Activated CD8-positive, alpha-beta T cell treated with anti-CD3 and anti-CD28 coated beads for 36 hours (primary cell): ENCODE measurements at regions not wholly inside any gene's neighbourhood (a gene's known extent, or its start where the extent isn't known, plus 50 kb on each side); places are given as distances from the start of the nearest gene placed in this dataset.

ENCODE experiments used
- ATAC-seq: fragments of 200-7000 bp; cut with Tn5 transposase; one replicate; pipeline ENCODE4 v1.10.0; 2021; ENCODE audit warnings: mild to moderate bottlenecking, moderate library complexity
- CTCF ChIA-PET: fragments of 350-600 bp; sonication (Branson Sonifier 250); formaldehyde crosslinking; loops from one replicate; lab custom pipeline; 2021; ENCODE audit warnings: antibody characterized with exemption; lab: Charles Lee
- POLR2A ChIA-PET: fragments of 350-600 bp; sonication (Branson Sonifier 250); formaldehyde crosslinking; loops from one replicate; lab custom pipeline; 2021; ENCODE audit warnings: antibody characterized with exemption; lab: Charles Lee
- DNase-seq: peaks from one replicate; pipeline ENCODE4 v3.0.0-alpha.2; 2020
- H3K27ac Mint-ChIP-seq: one replicate; pipeline ENCODE4 v1.8.0; 2021; ENCODE audit warnings: mild to moderate bottlenecking, mixed read lengths
- H3K27me3 Mint-ChIP-seq: one replicate; pipeline ENCODE4 v1.8.0; 2021; ENCODE audit warnings: mixed read lengths
- H3K36me3 Mint-ChIP-seq: one replicate; pipeline ENCODE4 v1.8.0; 2021; ENCODE audit warnings: low read depth, mixed read lengths
- H3K4me1 Mint-ChIP-seq: one replicate; pipeline ENCODE4 v1.8.0; 2021; ENCODE audit warnings: low read depth, mixed read lengths
- H3K4me3 Mint-ChIP-seq: one replicate; pipeline ENCODE4 v1.8.0; 2021; ENCODE audit warnings: mild to moderate bottlenecking, moderate library complexity, mixed read lengths
- H3K9me3 Mint-ChIP-seq: one replicate; pipeline ENCODE4 v1.8.0; 2021; ENCODE audit warnings: mixed read lengths
- intact Hi-C: fragments of 100-400 bp; cut with micrococcal nuclease; formaldehyde crosslinking; loops from one replicate; pipeline ENCODE4 v1.10.0; 2022
- TF ChIP-seq, protein P1 (sequence below): fragments of 200-600 bp; IDR thresholded peaks from one replicate; pipeline ENCODE4 v1.8.0; 2022; ENCODE audit warnings: antibody characterized with exemption, mild to moderate bottlenecking

DNA sequence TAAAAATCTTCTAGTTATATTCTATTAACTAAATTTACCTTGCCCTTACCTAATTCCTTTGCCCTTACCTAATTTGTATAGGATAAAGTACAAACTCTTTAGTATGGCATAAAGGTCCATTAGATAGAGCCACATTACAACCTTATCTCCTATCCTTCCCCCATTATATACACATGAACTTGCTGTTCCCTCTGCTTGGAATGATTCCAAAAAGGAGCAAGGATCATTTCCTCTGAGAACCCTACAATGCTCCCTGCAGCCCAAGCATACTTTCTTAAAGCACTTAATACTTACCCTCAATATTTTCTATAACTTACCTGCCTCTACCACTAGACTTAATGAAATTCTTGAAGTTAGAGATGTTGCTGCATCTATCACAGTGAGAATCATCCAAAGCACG lies 118.9 kb upstream of the CCDC54 start:
- Mint-ChIP-seq H3K36me3 (no peaks in the 10 kb centered on the region), H3K4me1 (no peaks in the 10 kb centered on the region), H3K4me3 (no peak overlapping the region), H3K9me3 (no peaks in the 10 kb centered on the region), H3K27ac (no peak overlapping the region), H3K27me3 (peaks cover 4% of the 10 kb centered on the region)
- ATAC-seq (no peak), DNase-seq (no peak)
- intact Hi-C loops, result no loop called here
- TF ChIP-seq, protein P1, sequence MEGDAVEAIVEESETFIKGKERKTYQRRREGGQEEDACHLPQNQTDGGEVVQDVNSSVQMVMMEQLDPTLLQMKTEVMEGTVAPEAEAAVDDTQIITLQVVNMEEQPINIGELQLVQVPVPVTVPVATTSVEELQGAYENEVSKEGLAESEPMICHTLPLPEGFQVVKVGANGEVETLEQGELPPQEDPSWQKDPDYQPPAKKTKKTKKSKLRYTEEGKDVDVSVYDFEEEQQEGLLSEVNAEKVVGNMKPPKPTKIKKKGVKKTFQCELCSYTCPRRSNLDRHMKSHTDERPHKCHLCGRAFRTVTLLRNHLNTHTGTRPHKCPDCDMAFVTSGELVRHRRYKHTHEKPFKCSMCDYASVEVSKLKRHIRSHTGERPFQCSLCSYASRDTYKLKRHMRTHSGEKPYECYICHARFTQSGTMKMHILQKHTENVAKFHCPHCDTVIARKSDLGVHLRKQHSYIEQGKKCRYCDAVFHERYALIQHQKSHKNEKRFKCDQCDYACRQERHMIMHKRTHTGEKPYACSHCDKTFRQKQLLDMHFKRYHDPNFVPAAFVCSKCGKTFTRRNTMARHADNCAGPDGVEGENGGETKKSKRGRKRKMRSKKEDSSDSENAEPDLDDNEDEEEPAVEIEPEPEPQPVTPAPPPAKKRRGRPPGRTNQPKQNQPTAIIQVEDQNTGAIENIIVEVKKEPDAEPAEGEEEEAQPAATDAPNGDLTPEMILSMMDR, result no peak
- POLR2A ChIA-PET, result no interaction called here
- CTCF ChIA-PET, result no interaction called here

DNA sequence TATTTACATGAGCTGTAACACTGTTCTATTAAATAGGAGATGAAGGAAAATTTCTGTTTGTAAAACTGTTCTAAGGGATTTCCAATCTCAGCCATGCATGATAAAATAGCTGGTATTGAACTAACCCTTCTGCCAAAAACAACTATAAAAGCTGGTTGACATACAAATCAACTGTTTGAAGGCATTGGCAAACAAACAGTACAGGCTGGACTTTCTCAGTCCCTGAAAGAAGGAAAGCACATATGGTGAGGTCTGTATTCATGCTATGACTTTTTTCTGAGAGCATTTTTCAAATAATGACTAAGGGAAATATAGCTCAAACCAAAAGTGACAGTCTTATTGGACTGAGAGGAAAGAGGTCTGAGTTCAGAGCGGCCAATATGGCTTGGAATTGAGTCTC lies 117.0 kb upstream of the CCDC54 start:
- Mint-ChIP-seq H3K9me3 (no peaks in the 10 kb centered on the region), H3K36me3 (no peaks in the 10 kb centered on the region), H3K27ac (no peak overlapping the region), H3K27me3 (peaks cover 4% of the 10 kb centered on the region), H3K4me1 (no peaks in the 10 kb centered on the region), H3K4me3 (no peak overlapping the region)
- no peak for ATAC-seq
- ChIA-PET CTCF (interaction anchor here (1.2 to 2.0 kb wide), 3 partner anchors 12 to 161 kb away, joined by 5 to 17 read pairs (median 6); no protein-coding TSS in a partner anchor), POLR2A (no interaction called here)
- TF ChIP-seq, protein P1, result no peak
- intact Hi-C loops, result no loop called here
- DNase-seq, result no peak

DNA sequence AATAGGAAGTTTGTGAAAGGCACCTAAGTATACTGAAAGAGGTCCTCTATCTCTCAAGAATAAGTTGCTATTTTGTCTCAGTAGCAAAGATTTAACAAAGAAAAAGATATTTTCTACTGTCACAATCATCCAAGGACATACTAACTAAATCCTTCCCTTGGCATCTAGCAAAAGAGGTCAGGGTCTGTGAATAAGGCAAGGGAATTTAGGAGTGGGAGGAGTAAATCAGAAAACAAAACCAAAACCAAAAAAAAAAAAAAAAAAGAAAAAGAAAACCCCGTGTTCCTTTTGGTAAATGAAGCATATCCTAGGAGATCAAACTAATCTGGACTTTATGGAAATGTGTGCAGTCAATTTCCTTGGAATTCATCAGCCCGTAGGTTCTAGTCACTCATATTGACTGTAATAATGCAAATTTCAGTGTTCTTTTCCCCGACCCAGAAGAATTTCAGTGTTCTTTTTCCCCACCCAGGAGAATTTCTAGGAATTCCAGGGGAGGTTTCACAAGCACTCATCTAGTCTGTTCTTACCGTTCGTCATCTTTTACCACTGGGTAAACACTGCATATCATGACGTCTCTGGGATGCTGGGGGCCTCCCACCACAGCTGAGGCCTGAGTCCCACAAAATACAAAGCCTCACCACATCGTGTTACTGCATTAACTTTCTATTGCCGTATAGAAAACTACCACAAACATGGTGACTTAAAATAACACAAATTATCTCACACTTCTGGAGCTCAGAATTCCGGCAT lies 113.8 kb upstream of the CCDC54 start:
- Mint-ChIP-seq H3K36me3 (no peaks in the 10 kb centered on the region), H3K27me3 (peaks cover 2% of the 10 kb centered on the region), H3K4me3 (no peak overlapping the region), H3K9me3 (no peaks in the 10 kb centered on the region), H3K27ac (no peak overlapping the region), H3K4me1 (no peaks in the 10 kb centered on the region)
- POLR2A ChIA-PET, result no interaction called here
- CTCF ChIA-PET, result interaction anchor here (1.4 to 2.6 kb wide), 2 partner anchors 8 to 27 kb away, joined by 3 to 13 read pairs; no protein-coding TSS in a partner anchor
- intact Hi-C loops, result no loop called here
- DNase-seq, result no peak
- no peak for ATAC-seq
- TF ChIP-seq, protein P1, result no peak

DNA sequence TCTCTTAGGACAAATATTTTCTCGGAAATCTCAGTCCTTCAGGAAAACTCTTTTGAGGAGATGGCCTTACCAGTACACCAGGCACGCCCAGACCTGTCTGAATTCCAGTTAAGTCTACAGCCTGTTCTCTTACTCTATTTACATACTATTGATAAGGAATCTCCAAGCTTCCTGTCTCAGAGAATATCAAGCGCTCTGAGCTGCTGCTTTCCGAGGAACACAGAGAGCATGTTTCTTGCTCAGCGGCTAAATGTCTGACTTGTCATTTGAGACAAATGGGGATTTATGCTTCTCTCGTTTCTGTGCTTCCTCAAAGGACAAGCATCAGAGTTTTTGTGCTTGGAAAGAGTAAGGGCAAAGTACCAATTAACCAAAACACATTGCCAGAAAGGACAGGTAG lies 112.4 kb upstream of the CCDC54 start:
- H3K36me3 Mint-ChIP-seq, result no peaks in the 10 kb centered on the region
- CTCF ChIA-PET, result no interaction called here
- TF ChIP-seq, protein P1, result no peak
- no peaks in the 10 kb centered on the region for H3K9me3 Mint-ChIP-seq
- H3K4me3 Mint-ChIP-seq, result no peak overlapping the region
- no peak overlapping the region for H3K27ac Mint-ChIP-seq
- POLR2A ChIA-PET, result no interaction called here
- DNase-seq, result no peak
- H3K4me1 Mint-ChIP-seq, result peaks cover 2% of the 10 kb centered on the region
- intact Hi-C loops, result no loop called here
- peaks cover 1% of the 10 kb centered on the region for H3K27me3 Mint-ChIP-seq
- ATAC-seq, result no peak

DNA sequence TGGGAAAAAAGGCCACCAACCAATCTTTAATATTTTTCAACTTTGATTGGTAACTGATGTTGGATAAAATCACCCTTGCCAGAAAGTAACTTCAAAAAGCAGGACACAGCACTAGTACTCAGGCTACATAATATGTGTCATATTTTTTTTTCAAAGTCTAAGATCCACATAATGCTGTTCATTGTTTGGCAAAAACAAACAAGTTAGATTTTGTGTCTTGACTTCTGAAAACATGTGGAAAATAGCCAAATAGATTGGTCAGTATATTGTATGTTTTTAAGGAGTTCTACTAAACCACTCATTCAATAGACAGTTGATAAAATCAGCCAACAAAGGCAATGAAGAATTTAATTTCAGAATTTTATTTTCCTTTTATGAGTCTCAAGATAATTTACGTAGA lies 111.7 kb upstream of the CCDC54 start:
- no peak overlapping the region for H3K27ac Mint-ChIP-seq
- TF ChIP-seq, protein P1, result no peak
- CTCF ChIA-PET, result interaction anchor here (1.3 kb wide), 1 partner anchor 165 kb away, joined by 3 read pairs; no protein-coding TSS in a partner anchor

More for the DNA sequence above, 111.7 kb upstream of the CCDC54 start:
- no peaks in the 10 kb centered on the region for H3K9me3 Mint-ChIP-seq
- DNase-seq, result no peak
- POLR2A ChIA-PET, result no interaction called here
- no peak for ATAC-seq
- H3K4me3 Mint-ChIP-seq, result no peak overlapping the region
- peaks cover 2% of the 10 kb centered on the region for H3K4me1 Mint-ChIP-seq
- no peaks in the 10 kb centered on the region for H3K36me3 Mint-ChIP-seq
- peaks cover 5% of the 10 kb centered on the region for H3K27me3 Mint-ChIP-seq
- intact Hi-C loops, result no loop called here
